NCI-H2227 (cell line): ENCODE measurements at regions not wholly inside any gene's neighbourhood (a gene's known extent, or its start where the extent isn't known, plus 50 kb on each side); places are given as distances from the start of the nearest gene placed in this dataset.
A peak's percentile ranks its signal among the peaks of the same experiment; 100 is the strongest.
"Not testable (repeated sequence)": the region's sequence is repeated elsewhere in the genome, so short reads cannot be mapped to it uniquely, and the experiment has no call there.

Source experiments
- DNase-seq: peaks from one replicate; lab custom pipeline; 2025; ENCODE audit not compliant: unreplicated experiment; lab: John Stamatoyannopoulos, UW

- no peak for DNase-seq
Measured at GRCh38 chr3:87621667-87622066, 345.3 kb upstream of the POU1F1 start.

GRCh38 chr3:87615506-87615905 is 339.1 kb upstream of the POU1F1 start:
- no peak for DNase-seq

- no peak for DNase-seq
Measured at GRCh38 chr3:87614998-87615397, 338.6 kb upstream of the POU1F1 start.

GRCh38 chr3:87607234-87607633 is 330.9 kb upstream of the POU1F1 start:
- DNase-seq: no peak

GRCh38 chr3:87595798-87596197 is 319.4 kb upstream of the POU1F1 start:
- no peak for DNase-seq

GRCh38 chr3:87581240-87581639 is 304.9 kb upstream of the POU1F1 start:
- DNase-seq: peak; percentile 56

- DNase-seq: no peak
Measured at GRCh38 chr3:87576752-87577151, 300.4 kb upstream of the POU1F1 start.

GRCh38 chr3:87575550-87575949 is 299.2 kb upstream of the POU1F1 start:
- no peak for DNase-seq

GRCh38 chr3:87568331-87568730 is 291.9 kb upstream of the POU1F1 start:
- DNase-seq: no peak

- DNase-seq: no peak
Measured at GRCh38 chr3:87564438-87564837, 288.1 kb upstream of the POU1F1 start.

- no peak for DNase-seq
Measured at GRCh38 chr3:87563712-87564111, 287.3 kb upstream of the POU1F1 start.

- DNase-seq: no peak
Measured at GRCh38 chr3:87558492-87558891, 282.1 kb upstream of the POU1F1 start.

- no peak for DNase-seq
Measured at GRCh38 chr3:87555290-87555689, 278.9 kb upstream of the POU1F1 start.

GRCh38 chr3:87553058-87553457 is 276.7 kb upstream of the POU1F1 start:
- DNase-seq: no peak

GRCh38 chr3:87550892-87551291 is 274.5 kb upstream of the POU1F1 start:
- no peak for DNase-seq

GRCh38 chr3:87549208-87549607 is 272.8 kb upstream of the POU1F1 start:
- DNase-seq: peak; percentile 16

GRCh38 chr3:87548271-87548670 is 271.9 kb upstream of the POU1F1 start:
- DNase-seq: no peak

- DNase-seq: no peak
Measured at GRCh38 chr3:87546216-87546615, 269.8 kb upstream of the POU1F1 start.

- DNase-seq: not testable (repeated sequence)
Measured at GRCh38 chr3:87543408-87543807, 267.0 kb upstream of the POU1F1 start.

GRCh38 chr3:87541723-87542122 is 265.3 kb upstream of the POU1F1 start:
- DNase-seq: no peak

GRCh38 chr3:87538722-87539121 is 262.3 kb upstream of the POU1F1 start:
- DNase-seq: not testable (repeated sequence)

GRCh38 chr3:87509401-87509800 is 233.0 kb upstream of the POU1F1 start:
- peak; percentile 1 for DNase-seq

- DNase-seq: no peak
Measured at GRCh38 chr3:87508921-87509320, 232.5 kb upstream of the POU1F1 start.

- no peak for DNase-seq
Measured at GRCh38 chr3:87507753-87508152, 231.4 kb upstream of the POU1F1 start.
